ENCODE measurements at regions not wholly inside any gene's neighbourhood (a gene's known extent, or its start where the extent isn't known, plus 50 kb on each side); places are given as distances from the start of the nearest gene placed in this dataset.
"Not testable (repeated sequence)": the region's sequence is repeated elsewhere in the genome, so short reads cannot be mapped to it uniquely, and the experiment has no call there.

GRCh38 chr10:78441694-78442093, 408.0 kb downstream of the RPS24 start:
- DNase-seq = no peak

GRCh38 chr10:78442836-78443550, 409.3 kb downstream of the RPS24 start:
- DNase-seq = no peak

DNA sequence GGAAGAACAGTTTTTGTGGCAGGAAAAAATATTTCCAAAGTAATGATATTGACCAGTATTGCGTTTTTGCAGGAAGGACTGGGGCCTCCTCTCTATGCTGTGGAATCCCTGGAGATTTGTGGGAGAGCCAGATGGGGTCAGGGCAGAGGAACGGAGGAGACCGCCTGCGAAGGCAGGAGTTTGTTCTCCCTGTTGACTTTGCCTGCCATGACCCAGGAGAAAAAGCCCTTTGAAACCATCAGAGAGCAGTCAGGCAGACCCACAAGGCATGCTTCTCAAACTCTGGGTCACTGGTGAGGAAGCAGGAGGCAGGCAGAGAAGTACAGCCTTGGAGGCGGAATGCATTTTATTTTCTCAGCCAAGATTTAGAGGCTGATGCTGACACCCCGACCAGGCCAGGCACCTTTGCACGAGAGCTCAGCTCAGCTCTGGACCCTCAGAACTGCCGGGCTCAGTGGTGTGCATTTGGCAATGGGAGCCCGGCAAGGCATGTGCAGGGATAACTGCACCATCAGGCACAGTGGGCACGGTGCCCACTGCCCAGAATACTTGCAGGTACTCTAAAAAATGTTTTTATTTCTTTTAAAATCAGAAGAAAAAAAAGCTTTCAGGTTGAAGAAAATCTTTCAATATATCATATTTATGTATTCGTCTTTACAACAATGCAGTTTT, 410.4 kb downstream of the RPS24 start:
- DNase-seq = no peak

GRCh38 chr10:78444741-78445140, 411.1 kb downstream of the RPS24 start:
- DNase-seq = not testable (repeated sequence)

DNA sequence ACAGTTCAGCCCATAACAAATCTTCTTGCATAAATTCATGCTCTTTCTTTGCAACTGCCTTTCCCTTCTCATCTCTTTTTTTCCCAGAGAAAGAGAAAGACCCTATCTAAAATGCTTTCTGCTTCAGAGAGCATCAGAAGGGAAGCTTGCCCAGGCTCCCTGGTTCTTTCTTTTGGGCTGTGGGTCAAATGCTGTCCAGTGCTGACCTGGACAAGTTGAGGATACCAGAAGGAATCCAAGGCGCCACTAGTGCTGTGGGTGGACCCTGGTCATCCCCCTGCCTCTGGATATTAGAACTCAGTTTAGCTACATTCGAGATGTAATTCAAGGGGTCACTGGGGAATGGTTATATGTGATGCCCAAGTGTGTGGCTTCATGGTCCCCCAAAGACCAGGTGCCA, 411.6 kb downstream of the RPS24 start:
- DNase-seq = no peak

DNA sequence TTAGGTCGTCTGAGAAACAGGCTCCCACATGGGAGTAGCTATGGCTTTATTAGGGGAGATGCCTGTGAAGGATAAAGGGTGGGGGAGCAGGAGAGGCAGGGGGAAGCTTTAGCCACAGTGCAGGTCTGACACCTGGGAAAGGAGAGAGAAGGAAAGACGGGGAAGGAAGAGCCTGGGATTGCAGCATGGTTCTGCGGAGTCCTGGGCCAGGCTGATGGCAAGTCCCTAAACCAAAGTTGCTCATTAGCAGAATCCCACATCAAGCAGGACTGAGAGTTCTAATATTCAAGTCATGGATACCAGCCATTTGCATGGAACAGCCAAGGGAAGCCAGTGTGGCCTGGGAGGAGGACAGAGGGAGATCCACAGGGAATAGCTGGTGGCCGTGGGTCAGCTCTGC, 414.8 kb downstream of the RPS24 start:
- no peak for DNase-seq

GRCh38 chr10:78448994-78449418, 415.3 kb downstream of the RPS24 start:
- no peak for DNase-seq

GRCh38 chr10:78449554-78449953, 415.9 kb downstream of the RPS24 start:
- no peak for DNase-seq

DNA sequence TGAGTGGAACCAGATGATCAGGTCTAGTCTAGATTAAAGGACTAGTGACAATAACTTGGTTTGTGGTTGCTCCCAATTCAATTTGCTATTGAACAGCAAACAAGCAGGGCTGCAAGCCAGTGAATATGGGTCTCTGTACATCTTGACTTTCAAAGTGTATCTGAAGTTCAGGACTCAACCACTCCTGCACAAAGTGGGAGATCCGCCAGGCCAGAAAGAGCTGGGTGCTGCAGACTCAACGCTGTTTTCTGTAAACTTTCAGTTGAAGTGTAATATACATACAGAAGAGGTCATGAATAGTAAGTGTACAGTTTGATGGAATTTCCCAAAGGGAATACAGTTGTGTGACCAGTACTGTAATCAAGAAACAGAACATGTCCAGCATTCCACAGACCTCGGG, 416.6 kb downstream of the RPS24 start:
- no peak for DNase-seq

- DNase-seq = no peak
Observed at GRCh38 chr10:78450807-78451485, 417.3 kb downstream of the RPS24 start.

DNA sequence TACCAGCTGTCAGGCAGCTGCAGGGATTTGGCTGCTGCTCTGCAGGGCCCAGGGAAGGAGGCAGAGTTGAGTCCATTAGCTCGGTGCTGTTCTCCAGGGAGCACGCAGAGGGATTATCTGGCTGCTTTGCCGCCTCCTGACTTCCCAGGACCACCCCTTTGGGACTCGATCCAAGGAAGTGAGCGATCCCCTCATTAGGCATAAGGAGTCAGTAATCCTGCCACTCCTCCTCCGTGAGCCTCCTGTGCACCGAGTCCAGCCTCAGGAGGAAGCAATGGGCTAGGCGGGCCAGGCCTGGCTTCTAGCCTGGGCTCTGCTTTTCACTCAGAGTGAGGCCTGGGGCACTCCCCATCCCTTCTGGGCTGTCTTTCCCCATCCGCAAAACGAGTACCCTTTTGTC, 417.9 kb downstream of the RPS24 start:
- peak; percentile 59 for DNase-seq

DNA sequence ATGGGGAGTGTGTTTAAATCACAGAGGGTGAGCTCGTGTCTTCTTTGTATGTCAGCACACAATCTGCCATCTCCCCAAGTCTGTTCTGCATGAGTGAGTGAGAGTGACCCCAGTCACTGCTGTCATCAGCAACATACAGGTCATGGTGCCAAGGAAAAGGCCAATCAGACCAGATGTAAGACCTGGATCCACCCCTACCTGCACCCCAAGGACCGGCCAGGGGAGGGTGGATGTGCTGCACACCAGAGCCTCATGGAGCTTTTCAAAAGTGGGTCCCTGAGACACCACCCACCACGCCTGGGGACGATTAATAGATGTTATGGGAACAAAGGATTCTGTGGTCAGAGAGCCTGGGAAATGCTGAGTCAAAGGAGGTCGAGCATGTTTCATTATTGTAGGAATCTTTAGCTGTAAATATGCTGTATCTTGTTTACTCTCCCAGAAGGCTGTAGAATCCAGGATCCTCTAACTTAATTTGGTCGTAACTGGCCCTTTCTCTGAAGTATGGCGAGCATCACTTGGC, 420.5 kb downstream of the RPS24 start:
- DNase-seq = no peak

DNA sequence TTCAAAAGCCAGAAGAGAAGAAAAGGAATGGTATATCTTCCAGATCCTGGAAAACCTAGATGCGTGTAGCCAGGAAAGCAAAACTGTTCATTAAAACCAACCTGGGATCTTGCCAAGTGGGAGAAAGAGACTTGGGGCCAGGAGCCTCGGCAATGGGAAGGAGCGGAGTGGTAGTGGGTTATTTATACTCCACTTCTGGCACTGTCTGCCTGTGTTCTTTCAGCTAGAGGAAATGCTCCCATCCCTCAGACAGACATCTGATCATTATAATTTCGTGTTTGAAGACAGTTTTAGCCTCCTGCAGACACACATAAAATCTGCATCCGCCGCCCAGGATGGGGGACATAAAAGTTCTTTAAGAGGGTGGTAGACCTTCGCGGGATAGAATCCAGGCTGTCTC, 421.6 kb downstream of the RPS24 start:
- DNase-seq = peak; percentile 36

DNA sequence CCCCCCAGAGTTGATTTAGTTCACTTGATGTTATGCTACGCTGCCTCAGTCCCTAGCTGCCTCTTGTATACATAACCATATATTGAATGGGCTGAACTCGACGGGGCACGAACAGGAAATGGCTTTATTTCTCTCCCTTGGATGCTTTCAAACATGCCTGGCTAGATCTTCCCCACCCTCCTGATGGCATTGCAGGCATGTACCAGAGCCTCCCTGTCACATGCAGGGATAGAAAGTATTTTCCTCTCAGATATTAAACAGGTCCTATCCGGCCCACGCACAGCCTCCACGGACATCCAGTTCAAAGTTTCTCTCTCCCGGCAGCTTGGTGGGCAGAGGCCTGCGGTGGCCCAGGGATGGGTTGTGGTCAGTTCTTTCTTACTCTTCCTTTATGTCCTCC, 422.1 kb downstream of the RPS24 start:
- no peak for DNase-seq

GRCh38 chr10:78456649-78457400, 423.2 kb downstream of the RPS24 start:
- no peak for DNase-seq

DNA sequence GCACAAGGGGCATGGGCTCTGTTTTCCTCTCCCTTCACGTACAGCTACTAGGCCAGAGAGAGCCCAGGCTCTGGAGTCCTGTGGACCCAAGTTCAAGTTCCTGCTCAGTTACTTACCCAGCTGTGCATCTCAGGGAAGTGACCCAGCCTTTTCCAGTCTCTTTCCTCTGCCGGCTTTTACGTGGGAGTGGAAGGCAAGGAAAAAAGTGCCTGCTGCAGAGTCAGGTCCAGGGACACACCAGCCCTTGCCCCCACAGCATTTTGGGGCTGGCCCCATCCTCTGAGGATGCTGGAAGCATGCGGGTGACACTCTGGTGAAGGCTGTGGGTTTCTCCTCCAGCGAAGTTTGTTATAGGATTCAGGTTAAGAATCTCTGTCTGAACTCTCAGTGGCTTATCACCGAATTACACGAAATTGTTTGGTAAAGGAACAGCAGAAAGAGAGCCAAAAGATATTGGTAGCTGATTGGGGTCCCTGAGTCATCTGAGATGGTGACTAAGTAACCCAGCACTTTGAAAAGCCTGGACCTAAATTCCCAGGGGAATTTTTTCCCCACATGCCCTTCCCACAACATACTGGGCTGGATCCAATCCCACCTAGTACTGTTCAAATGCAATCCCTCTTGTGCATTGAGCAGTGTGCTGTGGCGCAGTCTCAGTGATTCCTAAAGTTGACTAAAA, 424.3 kb downstream of the RPS24 start:
- no peak for DNase-seq

- peak; percentile 80 for DNase-seq
Observed at GRCh38 chr10:78458983-78459638, 425.4 kb downstream of the RPS24 start.

- DNase-seq = no peak
Observed at GRCh38 chr10:78459639-78460037, 426.0 kb downstream of the RPS24 start.

DNA sequence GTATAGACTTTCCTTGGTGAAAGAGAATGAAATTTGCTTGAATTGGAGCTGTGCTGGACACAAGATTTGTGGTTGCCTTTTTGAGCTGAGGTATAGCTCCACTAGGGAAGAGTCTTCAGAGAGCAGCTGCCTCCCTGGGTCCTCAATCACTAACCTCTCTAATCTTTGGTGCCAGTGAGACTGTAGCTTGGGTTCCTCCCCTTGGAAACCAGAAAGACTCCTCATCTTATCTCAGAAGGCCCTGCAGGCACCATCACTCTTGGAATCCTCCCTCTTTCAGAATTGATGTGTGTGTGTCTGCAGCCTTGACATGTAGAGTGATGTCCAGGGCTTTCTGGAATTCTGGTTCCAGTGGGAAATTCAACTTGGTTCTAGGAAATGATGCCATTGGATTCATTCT, 426.5 kb downstream of the RPS24 start:
- no peak for DNase-seq

- DNase-seq = no peak
Observed at GRCh38 chr10:78461333-78461732, 427.7 kb downstream of the RPS24 start.

DNA sequence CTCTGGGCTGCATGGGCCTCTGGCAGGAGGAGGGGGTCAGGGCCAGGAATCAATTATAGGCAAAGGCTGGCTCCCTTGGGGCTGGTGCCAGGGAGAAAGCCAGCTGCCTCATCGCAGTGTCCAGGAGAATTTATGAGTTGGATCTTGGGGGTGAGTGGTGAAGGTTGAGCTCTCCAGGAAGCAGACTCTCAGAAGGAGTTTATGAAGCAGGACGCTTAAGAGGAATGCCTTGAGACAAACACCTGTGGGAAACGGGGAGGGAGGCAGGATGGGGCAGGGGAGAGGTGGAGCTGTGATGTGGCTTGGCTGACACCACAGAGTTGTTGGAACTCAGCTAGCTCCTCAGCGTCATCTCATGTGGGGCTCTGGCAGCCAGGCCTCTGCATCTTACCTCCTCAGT, 428.5 kb downstream of the RPS24 start:
- no peak for DNase-seq

- DNase-seq = no peak
Observed at GRCh38 chr10:78462726-78463228, 429.1 kb downstream of the RPS24 start.
